ENCODE measurements at regions not wholly inside any gene's neighbourhood (a gene's known extent, or its start where the extent isn't known, plus 50 kb on each side); places are given as distances from the start of the nearest gene placed in this dataset.
"Not testable (repeated sequence)": the region's sequence is repeated elsewhere in the genome, so short reads cannot be mapped to it uniquely, and the experiment has no call there.

DNA sequence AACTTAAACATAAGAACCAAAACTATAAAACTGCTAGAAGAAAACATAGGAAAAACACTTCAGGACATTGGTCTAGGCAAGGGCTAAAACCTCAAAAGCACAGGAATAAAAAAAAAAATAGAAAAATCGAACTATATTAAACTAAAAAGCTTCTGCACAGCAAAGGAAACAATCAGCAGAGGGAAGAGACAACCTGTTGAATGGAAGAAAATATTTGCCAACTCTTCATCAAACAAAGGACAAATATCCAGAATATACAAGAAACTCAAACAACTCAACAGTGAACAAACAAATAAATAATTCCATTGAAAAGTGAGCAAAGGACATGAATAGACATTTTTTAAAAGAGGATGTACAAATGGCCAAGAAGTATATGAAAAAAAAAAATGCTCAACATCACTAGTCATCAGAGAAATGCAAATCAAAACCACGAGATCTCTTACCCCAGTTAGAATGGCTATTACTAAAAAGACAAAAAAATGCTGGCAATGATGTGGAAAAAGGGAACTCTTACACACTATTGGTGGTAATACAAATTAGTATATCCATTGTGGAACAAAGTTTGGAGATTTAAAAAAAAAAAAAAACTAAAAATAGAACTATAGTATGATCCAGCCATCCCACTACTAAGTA is 152.0 kb downstream of the NDUFA12 start:
- Mint-ChIP-seq H3K4me1 (ENCODE audit: low read depth) (peaks cover 3% of the 10 kb centered on the region), H3K4me3 (no peak overlapping the region), H3K27ac (no peak overlapping the region), H3K27me3 (peaks cover 28% of the 10 kb centered on the region), H3K9me3 (no peaks in the 10 kb centered on the region), H3K36me3 (no peaks in the 10 kb centered on the region)
- ChIA-PET CTCF (no interaction called here), POLR2A (no interaction called here)
- DNase-seq: no peak
- intact Hi-C loops (cut with micrococcal nuclease): no loop called here

DNA sequence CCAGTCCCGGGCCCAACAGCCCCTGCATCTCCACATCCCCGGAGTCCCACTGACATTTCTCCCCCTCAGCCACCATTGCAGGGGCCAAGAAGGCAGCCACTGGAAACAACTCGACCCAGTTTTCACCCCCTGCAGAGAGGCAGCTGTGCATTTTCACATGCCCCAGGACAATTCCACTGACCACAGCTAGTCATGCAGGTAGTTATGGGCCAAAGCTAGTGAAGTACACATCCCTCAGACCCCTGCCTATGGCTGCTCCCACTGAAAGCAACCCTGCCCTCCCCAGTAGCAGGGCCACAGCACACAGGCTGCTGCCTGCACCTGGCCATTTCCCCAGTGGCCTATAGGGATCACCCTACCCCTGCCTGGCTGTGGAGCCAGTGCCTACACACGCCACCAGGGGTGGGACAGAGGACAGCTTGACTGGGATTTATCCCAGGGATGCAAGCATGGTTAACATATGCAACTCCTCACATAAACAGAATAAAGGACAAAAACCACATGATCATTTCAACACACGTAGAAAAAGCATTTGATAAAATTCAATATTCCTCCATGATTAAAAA is 154.0 kb downstream of the NDUFA12 start:
- H3K36me3 Mint-ChIP-seq: no peaks in the 10 kb centered on the region
- no peak for DNase-seq
- no peaks in the 10 kb centered on the region for H3K9me3 Mint-ChIP-seq
- ChIA-PET CTCF (no interaction called here), POLR2A (no interaction called here)
- intact Hi-C loops (cut with micrococcal nuclease): no loop called here
- peaks cover 29% of the 10 kb centered on the region for H3K27me3 Mint-ChIP-seq
- no peak overlapping the region for H3K27ac Mint-ChIP-seq
- H3K4me3 Mint-ChIP-seq: no peak overlapping the region
- H3K4me1 Mint-ChIP-seq (ENCODE audit: low read depth): no peaks in the 10 kb centered on the region

DNA sequence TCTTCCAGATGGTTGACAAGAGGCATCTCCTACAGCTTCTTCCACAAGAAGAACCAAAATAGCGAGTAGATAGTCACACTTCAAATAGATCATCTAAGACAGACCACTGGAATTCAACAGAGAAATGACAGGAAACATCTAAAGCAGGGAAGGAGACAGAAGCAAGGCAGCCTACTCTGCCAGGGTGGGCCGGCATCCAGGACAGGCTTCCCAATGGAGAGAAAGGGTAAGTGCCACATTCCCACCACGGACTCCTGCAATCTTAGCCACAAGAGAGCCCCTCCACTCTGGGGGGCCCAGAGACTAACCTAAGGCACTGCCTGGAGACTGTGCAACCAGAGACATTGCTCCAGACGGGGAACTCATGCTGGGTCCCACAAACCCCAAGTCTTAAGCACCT is 154.5 kb downstream of the NDUFA12 start:
- DNase-seq: no peak
- ChIA-PET CTCF (no interaction called here), POLR2A (no interaction called here)
- no peaks in the 10 kb centered on the region for H3K36me3 Mint-ChIP-seq
- H3K4me3 Mint-ChIP-seq: no peak overlapping the region
- H3K27ac Mint-ChIP-seq: no peak overlapping the region
- H3K4me1 Mint-ChIP-seq (ENCODE audit: low read depth): no peaks in the 10 kb centered on the region
- H3K9me3 Mint-ChIP-seq: no peaks in the 10 kb centered on the region
- intact Hi-C loops (cut with micrococcal nuclease): no loop called here
- peaks cover 30% of the 10 kb centered on the region for H3K27me3 Mint-ChIP-seq

DNA sequence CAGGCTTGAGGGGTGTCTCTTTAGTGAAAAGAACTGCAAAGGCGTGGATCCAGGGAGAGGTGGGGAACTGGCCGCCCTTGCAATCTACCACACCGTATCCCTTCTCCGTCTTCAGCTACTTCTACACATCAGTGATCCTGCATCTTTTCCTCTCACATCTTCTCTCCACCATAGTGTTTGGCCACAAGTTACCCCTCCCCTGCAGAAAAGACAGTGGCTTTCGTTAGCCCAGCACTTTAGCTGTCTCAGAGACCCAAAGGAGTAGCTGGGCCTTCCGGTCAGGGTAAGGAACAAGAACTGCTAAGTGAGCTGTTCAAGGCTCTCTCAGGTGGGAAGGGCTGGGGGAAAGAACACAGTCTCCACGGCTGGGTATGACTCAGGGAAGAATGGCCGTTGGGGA is 158.4 kb downstream of the NDUFA12 start:
- CTCF ChIA-PET: no interaction called here
- no peaks in the 10 kb centered on the region for H3K9me3 Mint-ChIP-seq
- H3K27ac Mint-ChIP-seq: no peak overlapping the region
- POLR2A ChIA-PET: no interaction called here
- no peak for DNase-seq
- H3K27me3 Mint-ChIP-seq: peaks cover 17% of the 10 kb centered on the region
- no peaks in the 10 kb centered on the region for H3K4me1 Mint-ChIP-seq (ENCODE audit: low read depth)
- no peak overlapping the region for H3K4me3 Mint-ChIP-seq
- no peaks in the 10 kb centered on the region for H3K36me3 Mint-ChIP-seq
- intact Hi-C loops (cut with micrococcal nuclease): no loop called here

DNA sequence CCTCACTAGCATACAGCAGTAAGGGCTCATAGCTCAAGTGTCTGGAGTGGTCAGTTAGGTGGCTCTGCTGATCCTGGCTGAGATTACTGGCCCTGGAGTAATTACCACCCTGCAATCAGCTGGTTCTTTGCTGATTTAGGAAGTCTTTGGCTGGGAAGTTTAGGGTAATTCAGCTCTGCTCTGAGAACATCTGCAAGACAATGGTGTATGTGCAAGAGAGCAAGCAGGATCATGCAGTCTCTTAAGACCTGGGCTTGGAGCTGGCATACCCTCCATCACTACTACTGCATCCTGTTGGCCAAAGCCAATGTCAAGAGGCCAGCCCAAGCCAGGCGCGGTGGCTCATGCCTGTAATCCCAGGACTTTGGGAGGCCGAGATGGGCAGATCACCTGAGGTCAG is 159.0 kb downstream of the NDUFA12 start:
- POLR2A ChIA-PET: no interaction called here
- Mint-ChIP-seq H3K27ac (no peak overlapping the region), H3K36me3 (no peaks in the 10 kb centered on the region), H3K4me3 (no peak overlapping the region), H3K4me1 (ENCODE audit: low read depth) (no peaks in the 10 kb centered on the region), H3K9me3 (no peaks in the 10 kb centered on the region), H3K27me3 (peaks cover 17% of the 10 kb centered on the region)
- intact Hi-C loops (cut with micrococcal nuclease): no loop called here
- DNase-seq: no peak
- CTCF ChIA-PET: interaction anchor here (1.8 kb wide), 1 partner anchor 27 kb away, joined by 4 read pairs; no protein-coding TSS in a partner anchor

DNA sequence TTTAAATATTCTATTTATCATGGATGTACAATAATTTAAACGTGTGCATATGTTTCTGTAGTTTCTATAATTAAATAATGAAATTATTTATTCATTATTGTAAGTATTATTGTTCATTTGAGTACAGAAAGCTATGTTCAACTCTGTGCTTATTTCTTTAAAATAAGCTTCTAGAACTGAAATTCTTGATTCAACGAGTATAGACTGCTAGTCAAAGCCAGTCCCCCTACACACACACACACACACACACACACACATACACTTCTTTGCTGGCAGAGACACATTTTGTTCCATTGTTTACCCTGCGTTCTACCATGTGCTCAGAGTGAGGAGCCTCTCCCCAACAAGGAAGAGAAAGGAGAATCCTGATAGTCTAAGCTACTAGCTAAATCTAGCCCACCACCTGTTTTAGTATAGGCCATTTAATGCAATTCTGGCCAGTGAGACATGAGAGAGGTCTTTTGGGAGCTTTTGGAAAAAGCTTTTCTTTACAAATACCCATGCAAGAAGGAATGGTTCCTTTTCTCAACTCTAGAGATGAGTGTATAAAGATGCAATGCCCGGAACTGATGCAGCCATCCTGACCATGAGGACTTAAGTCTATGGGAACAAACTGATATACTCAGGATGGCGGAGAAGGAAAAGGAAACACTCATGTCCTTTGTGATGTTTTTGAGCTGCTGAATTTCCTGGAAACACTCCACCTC is 161.4 kb downstream of the NDUFA12 start:
- H3K27me3 Mint-ChIP-seq: peaks cover 8% of the 10 kb centered on the region
- no peaks in the 10 kb centered on the region for H3K9me3 Mint-ChIP-seq
- DNase-seq: no peak
- H3K27ac Mint-ChIP-seq: no peak overlapping the region
- no peaks in the 10 kb centered on the region for H3K4me1 Mint-ChIP-seq (ENCODE audit: low read depth)
- H3K4me3 Mint-ChIP-seq: no peak overlapping the region
- ChIA-PET CTCF (no interaction called here), POLR2A (no interaction called here)
- intact Hi-C loops (cut with micrococcal nuclease): no loop called here
- H3K36me3 Mint-ChIP-seq: no peaks in the 10 kb centered on the region

DNA sequence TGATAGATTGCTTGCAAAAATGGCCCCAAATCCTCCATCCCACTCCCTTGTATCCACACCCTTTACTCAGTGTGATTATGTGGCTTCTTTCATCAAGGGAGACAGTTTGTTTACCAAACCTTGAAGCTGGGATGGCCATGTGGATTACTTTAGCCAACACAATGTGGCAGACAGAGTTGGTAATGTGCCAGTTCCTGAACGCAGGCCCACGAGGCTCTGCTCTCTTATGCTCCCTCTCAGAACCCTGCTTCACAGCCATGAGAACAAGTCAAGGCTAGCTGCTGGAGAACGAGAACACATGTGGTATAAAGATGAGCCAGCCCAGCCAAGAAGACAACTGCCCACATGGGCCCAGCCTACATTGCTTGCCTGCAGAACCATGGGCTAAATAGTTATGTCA is 162.3 kb downstream of the NDUFA12 start:
- Mint-ChIP-seq H3K27ac (no peak overlapping the region), H3K36me3 (no peaks in the 10 kb centered on the region), H3K4me3 (no peak overlapping the region), H3K4me1 (ENCODE audit: low read depth) (no peaks in the 10 kb centered on the region), H3K27me3 (peaks cover 7% of the 10 kb centered on the region), H3K9me3 (no peaks in the 10 kb centered on the region)
- DNase-seq: no peak
- ChIA-PET CTCF (no interaction called here), POLR2A (no interaction called here)
- intact Hi-C loops (cut with micrococcal nuclease): no loop called here

DNA sequence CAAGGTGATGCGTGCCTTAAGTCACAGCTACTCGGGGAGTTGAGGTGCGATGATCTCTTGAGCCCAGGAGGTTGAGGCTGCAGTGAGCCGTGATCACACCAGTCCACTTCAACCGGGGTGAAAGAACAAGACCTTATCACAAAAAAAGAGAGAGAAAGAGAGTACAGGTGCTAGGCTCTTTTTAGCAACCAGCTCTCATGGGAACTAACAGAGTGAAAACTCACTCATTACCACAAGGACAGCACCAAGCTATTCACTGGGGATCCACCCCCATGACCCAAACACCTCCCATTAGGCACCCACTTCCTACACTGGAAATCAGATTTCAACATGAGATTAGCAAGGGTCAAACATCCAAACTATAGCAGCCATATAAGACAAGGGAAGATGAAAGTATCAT is 164.2 kb downstream of the NDUFA12 start:
- ChIA-PET CTCF (interaction anchor here (0.5 to 0.6 kb wide), 2 partner anchors 181 to 839 kb away, joined by 3 read pairs; no protein-coding TSS in a partner anchor), POLR2A (no interaction called here)
- H3K27me3 Mint-ChIP-seq: peaks cover 2% of the 10 kb centered on the region
- intact Hi-C loops (cut with micrococcal nuclease): no loop called here
- H3K4me3 Mint-ChIP-seq: no peak overlapping the region
- H3K4me1 Mint-ChIP-seq (ENCODE audit: low read depth): no peaks in the 10 kb centered on the region
- no peaks in the 10 kb centered on the region for H3K9me3 Mint-ChIP-seq
- H3K27ac Mint-ChIP-seq: no peak overlapping the region
- no peaks in the 10 kb centered on the region for H3K36me3 Mint-ChIP-seq
- no peak for DNase-seq

DNA sequence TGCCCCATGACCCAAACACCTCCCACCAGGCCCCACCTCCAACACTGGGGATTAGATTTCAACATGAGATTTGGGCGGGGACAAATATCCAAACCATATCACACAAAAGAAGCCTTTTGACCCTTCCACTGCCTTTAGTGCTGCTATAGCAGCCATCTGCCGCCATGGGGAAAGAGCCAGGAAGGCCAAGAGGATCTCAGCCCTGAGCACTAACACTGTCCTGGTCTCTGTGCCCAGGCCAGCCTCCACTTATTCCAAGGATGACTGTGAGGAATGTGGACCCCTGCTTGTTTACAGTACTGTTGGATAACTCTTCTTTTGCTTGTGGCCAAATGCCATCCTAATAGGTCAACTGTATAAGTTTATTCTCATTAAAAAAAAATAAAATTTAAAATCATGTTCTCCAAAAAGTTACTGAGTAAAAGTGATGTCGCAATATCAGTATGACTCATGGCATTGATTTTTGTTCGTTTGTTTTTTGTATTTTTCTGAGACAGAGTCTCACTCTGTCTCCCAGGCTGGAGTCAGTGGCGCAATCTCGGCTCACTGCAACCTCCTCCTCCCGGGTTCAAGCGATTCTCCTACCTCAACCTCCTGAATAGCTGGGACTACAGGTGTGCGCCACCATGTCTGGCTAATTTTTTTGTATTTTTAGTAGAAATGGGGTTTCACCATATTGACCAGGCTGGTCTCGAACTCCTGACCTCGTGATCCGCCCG is 166.4 kb downstream of the NDUFA12 start:
- H3K4me1 Mint-ChIP-seq (ENCODE audit: low read depth); DNase-seq; H3K27ac Mint-ChIP-seq; H3K27me3 Mint-ChIP-seq; POLR2A ChIA-PET; intact Hi-C loops (cut with micrococcal nuclease); H3K9me3 Mint-ChIP-seq; H3K36me3 Mint-ChIP-seq; CTCF ChIA-PET; H3K4me3 Mint-ChIP-seq: not testable (repeated sequence)

DNA sequence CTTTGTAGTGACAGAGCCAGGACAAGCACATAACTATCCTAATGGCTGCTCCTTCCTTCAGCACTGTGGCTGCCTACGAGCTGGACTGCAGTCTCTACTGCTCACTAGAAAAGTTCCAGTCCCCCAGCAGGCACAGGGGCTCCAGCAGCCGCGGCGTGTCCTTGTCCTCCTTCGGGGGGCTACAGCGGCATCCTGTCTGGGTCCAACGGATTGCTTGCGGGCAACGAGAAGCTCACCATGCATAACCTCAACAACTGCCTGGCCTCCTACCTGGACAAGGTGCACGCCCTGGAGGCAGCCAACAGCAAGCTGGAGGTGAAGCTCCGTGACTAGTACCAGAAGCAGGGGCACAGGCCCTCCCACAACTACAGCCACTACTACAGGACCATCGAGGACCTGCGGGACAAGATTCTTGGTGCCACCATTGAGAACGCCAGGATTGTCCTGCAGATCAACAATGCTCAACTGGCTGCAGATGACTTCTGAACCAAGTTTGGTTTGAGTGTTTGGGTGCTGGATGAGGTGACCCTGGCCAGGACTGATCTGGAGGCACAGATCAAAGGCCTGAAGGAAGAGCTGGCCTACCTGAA is 169.4 kb downstream of the NDUFA12 start:
- no peak overlapping the region for H3K4me3 Mint-ChIP-seq
- CTCF ChIA-PET: no interaction called here
- no peak overlapping the region for H3K27ac Mint-ChIP-seq
- no peaks in the 10 kb centered on the region for H3K9me3 Mint-ChIP-seq
- H3K36me3 Mint-ChIP-seq: no peaks in the 10 kb centered on the region
- intact Hi-C loops (cut with micrococcal nuclease): no loop called here
- H3K27me3 Mint-ChIP-seq: no peaks in the 10 kb centered on the region
- POLR2A ChIA-PET: no interaction called here
- H3K4me1 Mint-ChIP-seq (ENCODE audit: low read depth): peaks cover 18% of the 10 kb centered on the region
- DNase-seq: no peak

DNA sequence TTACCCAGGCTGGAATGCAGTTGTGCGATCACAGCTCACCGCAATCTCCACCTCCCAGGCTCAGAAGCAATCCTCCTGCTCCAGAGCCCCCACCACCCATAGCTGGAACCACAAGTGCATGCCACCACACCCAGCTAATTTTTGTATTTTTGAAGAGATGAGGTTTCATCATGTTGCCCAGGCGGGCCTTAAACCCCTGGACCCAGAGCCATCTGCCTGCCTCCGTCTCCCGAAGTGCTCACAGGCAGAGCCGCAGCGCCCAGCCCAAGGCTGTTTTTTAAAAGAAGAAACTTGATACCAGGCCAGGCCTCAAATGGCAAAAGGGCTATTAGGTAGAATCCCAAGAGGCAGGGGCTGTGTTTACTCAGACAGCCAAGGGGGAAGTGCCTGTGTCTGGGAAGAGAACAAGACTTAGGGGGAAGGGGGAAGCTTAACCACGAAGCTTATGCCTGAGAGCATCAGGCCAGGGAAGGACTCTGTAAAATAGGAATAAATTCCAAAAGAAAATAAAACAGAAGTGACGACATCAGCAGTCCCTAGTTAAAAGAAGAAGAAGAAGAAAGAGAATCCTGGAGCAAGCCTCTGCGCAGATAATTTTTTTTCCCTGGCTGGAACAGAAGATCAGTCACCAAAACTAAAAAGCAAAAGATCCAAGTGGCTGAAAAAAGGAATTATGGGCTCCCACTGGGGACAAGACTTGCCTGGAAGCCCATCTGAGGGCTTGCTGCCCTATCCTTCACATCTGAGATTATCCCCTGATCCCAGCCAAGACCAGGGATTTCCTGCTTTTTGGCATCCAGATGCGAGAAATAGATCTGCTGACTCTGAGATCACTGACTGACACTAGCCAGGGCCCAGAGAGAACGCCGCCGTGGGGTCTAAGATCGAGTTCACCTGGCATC is 170.5 kb downstream of the NDUFA12 start:
- Mint-ChIP-seq H3K36me3 (no peaks in the 10 kb centered on the region), H3K27me3 (no peaks in the 10 kb centered on the region), H3K27ac (no peak overlapping the region), H3K4me3 (no peak overlapping the region), H3K4me1 (ENCODE audit: low read depth) (peaks cover 18% of the 10 kb centered on the region), H3K9me3 (peaks cover 1% of the 10 kb centered on the region)
- intact Hi-C loops (cut with micrococcal nuclease): no loop called here
- DNase-seq: no peak
- CTCF ChIA-PET: no interaction called here
- POLR2A ChIA-PET: no interaction called here

DNA sequence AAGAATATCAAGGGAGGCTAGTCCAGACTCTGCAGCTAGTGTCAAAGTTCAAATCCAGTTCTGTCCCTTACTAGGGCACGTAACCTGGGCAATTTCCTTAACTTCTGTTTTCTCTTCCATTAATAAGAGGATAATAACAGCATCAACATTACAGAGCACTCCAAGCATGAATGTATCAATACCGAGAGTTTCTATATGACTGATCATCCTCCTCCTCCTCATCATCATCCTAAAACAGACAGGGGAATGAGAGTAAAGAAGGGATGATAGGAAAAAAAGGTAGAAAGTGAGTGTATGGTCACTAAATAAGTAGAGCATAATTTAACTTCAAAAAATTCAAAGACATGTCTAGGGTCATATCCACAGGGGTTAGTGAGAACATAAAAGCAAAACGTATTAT is 171.4 kb downstream of the NDUFA12 start:
- Mint-ChIP-seq H3K27me3 (no peaks in the 10 kb centered on the region), H3K36me3 (no peaks in the 10 kb centered on the region), H3K4me1 (ENCODE audit: low read depth) (peaks cover 18% of the 10 kb centered on the region), H3K4me3 (no peak overlapping the region), H3K27ac (no peak overlapping the region), H3K9me3 (peaks cover 5% of the 10 kb centered on the region)
- no peak for DNase-seq
- CTCF ChIA-PET: interaction anchor here (0.6 kb wide), 1 partner anchor 722 kb away, joined by 3 read pairs; no protein-coding TSS in a partner anchor
- intact Hi-C loops (cut with micrococcal nuclease): no loop called here
- POLR2A ChIA-PET: no interaction called here

Measured in activated CD4-positive, alpha-beta memory T cell treated with anti-CD3 and anti-CD28 coated beads for 36 hours (primary cell).